ENCODE measurements at regions not wholly inside any gene's neighbourhood (a gene's known extent, or its start where the extent isn't known, plus 50 kb on each side); places are given as distances from the start of the nearest gene placed in this dataset.

GRCh38 chr20:11274141-11274594 is 600.4 kb upstream of the JAG1 start:
- TF ChIP-seq CTCF (IDR thresholded peaks at IDR 0.05): peak; percentile 77
- no peak for TF ChIP-seq POLR2AphosphoS5 (IDR thresholded peaks at IDR 0.05; ENCODE audit: low read depth, low read length)

All from Panc1 (cell line).